SU-DHL-6 (cell line): ENCODE measurements at regions not wholly inside any gene's neighbourhood (a gene's known extent, or its start where the extent isn't known, plus 50 kb on each side); places are given as distances from the start of the nearest gene placed in this dataset.

ENCODE experiments used
- CTCF ChIP-seq: fragments of 200-600 bp; sonication (generic); IDR thresholded peaks from one replicate; pipeline ENCODE4 v1.5.1; 2017; ENCODE audit warnings: antibody characterized with exemption, mild to moderate bottlenecking, low read length, moderate library complexity; ENCODE audit not compliant: insufficient read depth, poor library complexity, severe bottlenecking
- EZH2phosphoT487 ChIP-seq: fragments of 200-600 bp; sonication (generic), shearing (Covaris generic); conservative IDR thresholded peaks from 2 replicates; pipeline ENCODE4 v1.6.1; 2018; ENCODE audit warnings: mild to moderate bottlenecking, antibody characterized with exemption, low read length, moderate library complexity, mixed read lengths

- TF ChIP-seq CTCF, result no peak
- TF ChIP-seq EZH2phosphoT487, result no peak
Observed at GRCh38 chr3:135806317-135806716, 159.2 kb upstream of the PPP2R3A start.
